CD4-positive, alpha-beta T cell treated with Interleukin-2 at 100 ng/mL for 4 hours (primary cell): ENCODE measurements at regions not wholly inside any gene's neighbourhood (a gene's known extent, or its start where the extent isn't known, plus 50 kb on each side); places are given as distances from the start of the nearest gene placed in this dataset.
"Not testable (repeated sequence)": the region's sequence is repeated elsewhere in the genome, so short reads cannot be mapped to it uniquely, and the experiment has no call there.

Experiments used
- DNase-seq: peaks from one replicate; pipeline ENCODE4 v3.0.0-alpha.2; 2020; ENCODE audit warnings: low spot score

DNA sequence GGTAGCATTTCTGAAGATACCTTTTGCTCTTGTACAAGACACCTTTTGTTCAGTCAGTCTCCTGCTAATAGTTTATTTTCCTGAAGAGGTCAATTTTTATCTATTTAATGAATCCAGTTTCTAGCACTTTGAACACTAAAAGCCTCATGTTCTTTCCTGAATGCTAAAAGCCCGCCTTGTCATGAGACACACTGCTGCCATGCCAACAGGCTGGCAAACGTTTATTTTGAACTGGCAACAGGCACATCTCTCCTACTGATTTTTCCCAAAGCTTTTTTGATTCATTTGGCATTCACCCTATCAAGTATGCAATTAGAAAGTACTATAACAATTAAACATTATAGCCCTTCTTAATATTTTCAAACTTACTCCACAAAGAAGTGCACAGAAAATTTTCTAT is 421.2 kb upstream of the EYS start:
- no peak for DNase-seq

DNA sequence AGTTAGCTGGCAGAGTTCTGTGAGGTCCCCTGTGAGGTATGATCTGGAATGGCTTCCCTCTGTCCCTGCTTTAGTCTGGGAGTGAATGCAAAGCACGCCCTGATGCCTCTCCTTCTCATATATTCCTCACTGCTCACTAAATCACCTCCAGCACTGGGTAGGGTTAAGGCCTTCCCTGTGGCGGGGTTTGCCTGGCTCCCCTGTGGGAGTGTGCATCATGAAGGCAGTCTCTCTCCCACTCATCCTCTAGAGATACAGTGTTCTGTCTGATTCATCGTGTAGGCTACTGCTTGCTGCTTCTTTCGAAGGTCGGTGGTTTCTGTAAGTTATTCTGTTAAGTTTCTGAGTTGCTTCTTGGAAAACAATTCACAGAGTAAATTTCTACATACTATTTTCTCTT is 420.0 kb upstream of the EYS start:
- no peak for DNase-seq

DNA sequence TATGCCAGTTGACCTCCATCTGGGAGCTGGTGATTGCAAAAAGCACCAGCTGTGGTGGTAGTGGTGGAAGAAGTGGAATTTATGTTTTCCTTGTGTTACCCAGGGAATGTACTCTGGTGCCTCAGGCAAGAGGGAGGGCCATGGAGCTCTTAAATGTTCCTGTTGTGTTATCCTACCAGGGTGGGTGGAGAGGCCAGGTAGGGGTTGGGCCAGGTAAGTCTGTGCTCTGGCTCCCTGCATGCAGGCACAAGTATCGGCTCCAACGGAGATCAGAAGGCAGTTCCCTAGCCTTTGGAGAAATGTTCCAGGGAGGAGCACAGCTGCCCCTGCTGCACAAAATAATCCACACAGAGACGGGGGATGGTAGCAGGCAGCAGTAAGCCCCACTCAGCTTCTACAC is 419.3 kb upstream of the EYS start:
- DNase-seq, result no peak

GRCh38 chr6:66103954-66104353 is 396.9 kb upstream of the EYS start:
- no peak for DNase-seq

DNA sequence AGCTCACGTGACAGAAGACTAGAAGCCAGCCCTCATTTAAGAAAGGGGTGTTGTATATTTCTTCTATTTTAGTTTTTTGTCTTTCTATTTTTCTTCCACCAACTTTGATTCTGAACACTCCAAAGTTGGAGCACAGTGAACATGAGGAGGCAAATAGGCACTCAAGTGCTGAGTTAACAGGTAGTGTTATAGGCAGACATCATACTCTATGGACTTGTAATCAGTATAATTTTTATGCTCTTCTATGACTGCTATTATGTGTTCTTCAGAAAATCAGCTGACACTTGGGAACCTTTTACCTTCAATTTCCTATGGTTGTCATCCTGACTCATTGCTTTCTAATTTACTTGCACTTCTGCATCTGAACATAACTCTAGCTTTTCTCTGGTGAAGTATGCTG is 396.3 kb upstream of the EYS start:
- no peak for DNase-seq

GRCh38 chr6:66096679-66097078 is 389.7 kb upstream of the EYS start:
- DNase-seq, result no peak

- no peak for DNase-seq
Observed at GRCh38 chr6:66094615-66095014, 387.6 kb upstream of the EYS start.

DNA sequence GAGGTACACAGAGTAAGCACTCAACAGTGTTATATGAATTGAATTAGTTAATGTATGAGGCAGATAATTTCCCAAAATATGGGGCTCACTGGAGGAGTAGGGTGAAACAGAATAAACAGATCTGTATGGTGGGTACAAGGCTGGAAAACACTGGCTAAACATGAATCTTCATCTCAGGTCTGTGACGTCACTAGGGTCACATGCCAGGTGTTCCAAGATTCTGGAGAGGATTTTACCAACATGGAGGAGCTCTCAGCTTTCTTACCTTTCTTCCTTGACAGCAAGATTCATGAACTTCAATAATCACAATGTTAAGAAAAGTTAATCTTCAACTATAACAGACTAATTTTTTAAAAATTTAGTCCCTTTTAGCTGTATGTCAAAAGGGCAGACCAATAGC is 385.3 kb upstream of the EYS start:
- DNase-seq, result not testable (repeated sequence)

- DNase-seq, result no peak
Observed at GRCh38 chr6:66086532-66086931, 379.5 kb upstream of the EYS start.

DNA sequence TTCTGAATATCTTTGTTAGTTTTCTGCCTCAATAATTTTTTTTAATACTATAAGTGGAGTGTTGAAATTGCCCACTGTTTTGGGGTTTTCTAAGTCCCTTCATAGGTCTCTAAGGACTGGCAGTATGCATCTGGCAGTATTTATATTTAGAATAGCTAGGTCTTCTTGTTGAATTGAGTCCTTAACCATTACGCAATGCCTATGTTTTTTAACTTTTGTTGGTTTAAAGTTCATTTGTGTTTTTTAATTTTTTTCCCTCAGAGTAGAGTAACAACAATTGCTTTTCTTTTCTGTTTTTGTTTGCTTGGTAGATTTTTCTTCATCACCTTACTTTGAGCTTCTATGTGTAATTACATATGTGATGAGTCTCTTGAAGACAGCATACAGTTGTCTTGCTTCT is 375.9 kb upstream of the EYS start:
- no peak for DNase-seq

DNA sequence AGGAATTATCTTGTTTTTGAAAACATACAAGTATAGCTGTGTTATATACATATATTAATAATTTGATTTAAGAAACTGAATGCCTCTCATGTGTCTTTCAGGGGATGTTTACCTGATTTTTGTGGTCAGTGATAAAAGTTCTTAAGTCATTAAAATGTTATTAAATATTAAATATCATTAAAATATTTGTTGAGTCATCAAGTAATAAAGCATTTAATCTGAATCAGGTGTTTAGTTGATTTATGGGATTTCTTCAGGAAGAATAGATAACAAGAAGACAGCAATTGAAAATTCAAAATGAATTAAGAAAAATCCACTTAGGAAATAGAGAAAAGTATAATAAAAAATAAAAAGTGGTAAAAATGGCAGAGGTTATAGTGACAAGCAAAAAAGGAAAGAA is 361.9 kb upstream of the EYS start:
- no peak for DNase-seq

DNA sequence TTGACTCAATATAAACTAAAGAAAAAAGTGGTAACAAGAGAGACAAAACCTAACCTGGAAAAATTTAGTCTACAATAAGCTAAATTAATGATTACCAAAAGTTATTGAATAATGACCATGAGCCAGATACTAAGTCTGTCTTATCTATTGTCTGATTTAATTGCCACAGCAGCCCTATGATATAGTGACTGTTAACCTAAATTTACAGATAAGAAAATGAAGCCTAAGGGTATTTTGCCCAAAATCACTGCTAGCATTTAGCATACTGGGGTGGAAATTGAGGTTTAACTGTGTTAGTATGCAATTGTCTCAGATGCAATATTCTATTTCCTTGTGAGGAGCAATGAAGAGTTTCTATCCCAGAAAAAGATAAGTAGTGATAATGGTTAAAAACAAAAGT is 361.0 kb upstream of the EYS start:
- no peak for DNase-seq

- DNase-seq, result no peak
Observed at GRCh38 chr6:66065313-66065712, 358.3 kb upstream of the EYS start.

- DNase-seq, result no peak
Observed at GRCh38 chr6:66057034-66057433, 350.0 kb upstream of the EYS start.

DNA sequence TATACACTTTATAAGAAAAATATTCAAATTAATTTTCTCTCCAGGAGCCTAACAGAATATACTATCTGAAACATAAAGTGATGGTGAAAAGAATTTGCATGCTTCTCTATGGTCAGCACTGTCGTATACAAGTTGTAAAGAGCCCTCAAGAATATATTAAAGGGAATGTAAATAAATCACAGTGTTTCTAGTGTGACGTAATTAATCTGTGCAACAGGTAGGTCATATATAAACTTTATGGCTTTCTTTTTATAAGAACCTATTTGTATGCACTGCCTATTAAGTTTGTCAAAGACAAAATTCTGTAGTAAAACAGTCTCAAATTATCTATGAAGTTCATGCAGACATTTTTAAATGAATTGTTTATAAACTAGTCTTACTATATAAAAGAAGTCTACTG is 347.9 kb upstream of the EYS start:
- DNase-seq, result no peak

- DNase-seq, result no peak
Observed at GRCh38 chr6:66051812-66052211, 344.8 kb upstream of the EYS start.

DNA sequence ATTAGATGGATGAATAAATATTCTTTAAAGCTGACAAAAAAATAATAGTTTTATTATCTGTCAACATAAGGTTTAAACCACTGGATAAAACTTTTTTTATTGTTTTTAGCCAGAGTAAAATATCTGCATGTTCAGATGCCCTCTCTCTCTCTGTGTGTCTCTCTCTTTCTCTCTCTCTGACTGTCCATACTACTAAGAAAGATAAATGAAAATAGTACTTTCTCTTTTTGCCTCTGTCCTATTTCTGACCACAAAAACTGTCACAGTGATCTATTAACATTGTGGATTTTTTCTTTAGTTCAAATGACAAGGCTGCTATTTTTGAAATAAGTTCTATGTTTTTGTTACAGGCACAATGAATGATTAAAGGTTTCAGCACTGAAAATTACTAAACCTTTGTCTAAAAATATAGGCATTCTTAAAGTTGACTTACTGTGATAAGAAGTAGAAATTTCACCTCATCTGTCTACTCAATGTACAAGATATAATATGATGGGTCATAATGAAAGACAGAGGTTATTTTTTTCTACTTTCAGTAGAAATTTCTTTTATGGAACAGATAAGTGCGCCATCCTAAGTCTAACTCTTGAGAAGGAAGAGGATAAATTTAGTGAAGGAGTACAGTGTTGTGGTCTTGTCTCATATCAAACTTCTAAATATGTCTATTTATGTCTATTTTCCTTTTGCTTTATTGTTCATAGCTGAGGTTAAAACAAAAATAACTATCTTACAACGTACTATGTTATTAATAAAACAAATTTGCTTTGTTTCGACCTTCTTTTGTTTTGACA is 341.9 kb upstream of the EYS start:
- DNase-seq, result no peak

- DNase-seq, result no peak
Observed at GRCh38 chr6:66032626-66033025, 325.6 kb upstream of the EYS start.

DNA sequence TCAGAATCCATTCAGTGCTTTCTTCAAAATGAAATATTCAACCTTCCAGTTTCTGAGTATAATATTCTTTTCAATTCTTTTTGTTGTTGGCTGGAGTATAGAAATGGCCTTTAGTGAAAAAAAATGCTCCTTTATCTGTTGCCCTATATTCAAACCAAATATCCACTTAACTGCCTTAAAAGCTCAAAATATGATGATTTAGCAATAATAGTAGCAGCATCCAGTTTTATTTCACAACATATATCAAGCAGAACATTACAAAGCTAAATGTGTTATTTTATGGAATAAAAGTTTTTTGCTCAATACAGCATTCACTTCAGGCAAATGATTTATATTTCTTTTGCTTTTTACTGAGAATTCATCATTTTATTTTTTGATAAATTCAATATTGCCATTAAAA is 322.4 kb upstream of the EYS start:
- no peak for DNase-seq

GRCh38 chr6:65999288-65999791 is 292.3 kb upstream of the EYS start:
- DNase-seq, result no peak

- no peak for DNase-seq
Observed at GRCh38 chr6:65998544-65998943, 291.5 kb upstream of the EYS start.

- DNase-seq, result no peak
Observed at GRCh38 chr6:65997539-65997938, 290.5 kb upstream of the EYS start.

DNA sequence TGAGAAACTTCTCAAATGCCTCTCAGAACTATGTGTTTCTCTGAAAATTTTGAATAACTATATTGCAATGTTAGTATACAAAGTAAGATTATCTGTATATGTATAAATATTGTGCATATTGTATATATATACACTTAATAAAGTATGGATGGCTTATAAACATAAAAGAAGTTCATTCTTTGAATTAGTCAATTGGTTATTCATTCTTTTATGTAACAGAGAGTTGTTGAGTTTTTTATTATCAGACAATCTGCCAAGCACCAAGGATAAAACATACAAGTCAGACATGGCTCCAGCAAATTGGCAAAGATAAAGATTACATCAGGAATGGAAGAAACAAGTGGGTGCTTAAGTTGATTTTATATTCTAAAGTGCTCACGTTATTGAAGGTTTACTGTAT is 289.1 kb upstream of the EYS start:
- no peak for DNase-seq

DNA sequence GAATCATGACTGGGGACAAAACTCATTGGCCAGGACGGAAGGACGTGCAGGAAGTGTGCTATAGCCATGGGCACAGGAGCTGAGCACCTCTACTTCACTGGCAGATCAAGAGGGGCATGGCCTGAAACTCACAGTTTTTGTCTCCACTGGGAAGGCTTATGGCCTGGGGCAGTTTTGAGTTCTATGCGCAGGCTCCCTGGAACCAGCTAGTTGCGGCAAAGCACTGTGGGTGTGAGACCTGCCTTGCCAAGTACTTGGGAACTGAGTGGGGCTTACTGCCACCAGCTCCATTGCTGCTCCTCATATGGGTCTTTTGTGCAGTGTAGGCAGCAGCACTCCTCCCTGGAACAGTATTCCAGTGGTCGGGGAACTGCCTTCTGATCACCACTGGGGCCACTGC is 282.6 kb upstream of the EYS start:
- DNase-seq, result no peak
